GM12878 (cell line): ENCODE measurements at regions not wholly inside any gene's neighbourhood (a gene's known extent, or its start where the extent isn't known, plus 50 kb on each side); places are given as distances from the start of the nearest gene placed in this dataset.

Experiments used
- ATAC-seq: fragments of 200-7000 bp; cut with Tn5 transposase; 3 replicates; pipeline ENCODE4 v1.9.1; 2020; ENCODE audit warnings: mild to moderate bottlenecking, moderate library complexity
- BruUV-seq: library from RNA; stranded (reverse); fragments of 400-500 nt; replicated peaks from 2 replicates; lab custom pipeline; 2021; lab: Mats Ljungman, UMichigan
- CTCF ChIA-PET: fragments of 300-600 bp; sonication (Branson Sonifier 250); formaldehyde crosslinking; extraction: SDS; loops from one replicate; lab custom pipeline; 2021; ENCODE audit warnings: inconsistent platforms; lab: Yijun Ruan, JAX
- POLR2A ChIA-PET: fragments of 350-600 bp; formaldehyde crosslinking; extraction: SDS; loops from one replicate; lab custom pipeline; 2021; ENCODE audit warnings: inconsistent platforms; lab: Charles Lee
- RAD21 ChIA-PET: fragments of 300-600 bp; sonication (Branson Sonifier 250); formaldehyde crosslinking; loops from one replicate; lab custom pipeline; 2023; ENCODE audit warnings: antibody characterized with exemption; ENCODE audit not compliant: unreplicated experiment; lab: Charles Lee
- SMC1A ChIA-PET: fragments of 300-600 bp; sonication (Branson Sonifier 250); formaldehyde crosslinking; loops from one replicate; lab custom pipeline; 2023; ENCODE audit not compliant: unreplicated experiment, uncharacterized antibody; lab: Charles Lee
- DNase-seq: peaks from one replicate; pipeline ENCODE4 v3.0.0-alpha.2; 2011; ENCODE audit warnings: low read depth, low spot score
- FAIRE-seq: peaks from 3 replicates; lab custom pipeline; 2011; peaks lifted over from hg19 to GRCh38; lab: Jason Lieb, UNC
- H2AFZ ChIP-seq: 2 replicates; pipeline ENCODE4 v1.6.0; 2011; ENCODE audit warnings: low read depth, low read length, control low read depth; ENCODE audit not compliant: control insufficient read depth
- H3K27ac ChIP-seq: 2 replicates; pipeline ENCODE4 v1.5.1; 2011; ENCODE audit warnings: control low read depth; ENCODE audit not compliant: control insufficient read depth, insufficient read depth
- H3K27me3 ChIP-seq, 2 experiments: replicated peaks in 1 of 2; 2 replicates each; pipeline versions ENCODE4 v1.6.0 to v1.6.1; 2011; ENCODE audit warnings: low read length in 1 of 2; ENCODE audit not compliant: control insufficient read depth in 2 of 2, insufficient read depth in 2 of 2
- H3K36me3 ChIP-seq, 2 experiments: 2 replicates each; pipeline ENCODE4 v1.5.1; 2011; ENCODE audit warnings: low read length in 1 of 2; ENCODE audit not compliant: control insufficient read depth in 2 of 2, insufficient read depth in 2 of 2
- H3K4me1 ChIP-seq: 2 replicates; pipeline ENCODE4 v1.6.1; 2011; ENCODE audit warnings: mild to moderate bottlenecking, low read length, moderate library complexity, mixed read lengths; ENCODE audit not compliant: control insufficient read depth, insufficient read depth
- H3K4me2 ChIP-seq: 2 replicates; pipeline ENCODE4 v1.6.0; 2011; ENCODE audit warnings: control low read depth; ENCODE audit not compliant: control insufficient read depth, insufficient read depth
- H3K4me3 ChIP-seq: fragments of 200-600 bp; sonication (generic); 2 replicates; pipeline ENCODE4 v1.5.1; 2016
- H3K79me2 ChIP-seq: 2 replicates; pipeline ENCODE4 v1.6.0; 2011; ENCODE audit warnings: low read length; ENCODE audit not compliant: control insufficient read depth, insufficient read depth
- H3K9ac ChIP-seq: 2 replicates; pipeline ENCODE4 v1.8.0; 2011; ENCODE audit warnings: low read length, control low read depth, mixed read lengths; ENCODE audit not compliant: control insufficient read depth, insufficient read depth
- H3K9me3 ChIP-seq: replicated peaks from 3 replicates; pipeline ENCODE4 v1.5.1; 2011; ENCODE audit warnings: mild to moderate bottlenecking, low read length; ENCODE audit not compliant: control insufficient read depth, insufficient read depth
- H4K20me1 ChIP-seq: 2 replicates; pipeline ENCODE4 v1.6.0; 2011; ENCODE audit not compliant: control insufficient read depth, insufficient read depth
- BCL11A ChIP-seq: IDR thresholded peaks from 2 replicates; pipeline ENCODE4 v1.6.1; 2011; ENCODE audit warnings: low read depth, low read length
- BHLHE40 ChIP-seq, 2 experiments: fragments of 450-650 bp in 1 of 2; IDR thresholded peaks; 2 replicates each; pipeline ENCODE4 v1.6.1; 2011 to 2017; ENCODE audit warnings: low read depth in 2 of 2, borderline replicate concordance in 1 of 2, improper control_type of control experiment in 1 of 2, low read length in 1 of 2, mild to moderate bottlenecking in 1 of 2
- BMI1 ChIP-seq: fragments of 450-650 bp; IDR thresholded peaks from 2 replicates; pipeline ENCODE4 v1.6.1; 2016; ENCODE audit warnings: mild to moderate bottlenecking, moderate library complexity, borderline replicate concordance
- CBX3 ChIP-seq: fragments of 200-600 bp; sonication (generic); IDR thresholded peaks from 2 replicates; pipeline ENCODE4 v1.6.1; 2016; ENCODE audit warnings: low read depth, borderline replicate concordance
- ESRRA ChIP-seq: IDR thresholded peaks from 2 replicates; pipeline ENCODE4 v1.6.1; 2012; ENCODE audit warnings: mild to moderate bottlenecking, low read length, improper control_type of control experiment
- EZH2 ChIP-seq: IDR thresholded peaks from 2 replicates; pipeline ENCODE4 v1.6.1; 2012; ENCODE audit warnings: low read depth, mild to moderate bottlenecking, control low read depth, inconsistent platforms, low read length, borderline replicate concordance; ENCODE audit not compliant: control insufficient read depth
- HDAC2 ChIP-seq: fragments of 200-600 bp; sonication (generic); IDR thresholded peaks from 2 replicates; pipeline ENCODE4 v1.6.1; 2017
- KDM1A ChIP-seq: fragments of 200-600 bp; sonication (generic); IDR thresholded peaks from 2 replicates; pipeline ENCODE4 v1.6.1; 2016; ENCODE audit warnings: borderline replicate concordance
- KLF5 ChIP-seq: fragments of 450-650 bp; IDR thresholded peaks from 2 replicates; pipeline ENCODE4 v1.6.1; 2014; ENCODE audit warnings: mild to moderate bottlenecking; ENCODE audit not compliant: partially characterized antibody
- MEF2A ChIP-seq: IDR thresholded peaks from 2 replicates; pipeline ENCODE4 v1.6.1; 2011; ENCODE audit warnings: low read depth, mild to moderate bottlenecking, low read length, moderate library complexity; ENCODE audit not compliant: insufficient read depth
- MXI1 ChIP-seq: fragments of 150-350 bp; IDR thresholded peaks from 2 replicates; pipeline ENCODE4 v1.6.1; 2011; ENCODE audit warnings: low read depth, mild to moderate bottlenecking, inconsistent platforms, low read length, improper control_type of control experiment
- NR2F1 ChIP-seq: fragments of 450-650 bp; conservative IDR thresholded peaks from 2 replicates; pipeline ENCODE4 v1.6.1; 2017; ENCODE audit warnings: mild to moderate bottlenecking
- NRF1 ChIP-seq: conservative IDR thresholded peaks from 2 replicates; pipeline ENCODE4 v1.6.1; 2011; ENCODE audit warnings: mild to moderate bottlenecking, low read depth, low read length, improper control_type of control experiment
- RCOR1 ChIP-seq: conservative IDR thresholded peaks from 2 replicates; pipeline ENCODE4 v1.6.1; 2012; ENCODE audit warnings: low read depth, low read length, improper control_type of control experiment
- RELA ChIP-seq: fragments of 450-650 bp; IDR thresholded peaks from 2 replicates; pipeline ENCODE4 v1.8.0; 2014; ENCODE audit warnings: borderline replicate concordance; ENCODE audit not compliant: partially characterized antibody
- RELB ChIP-seq: fragments of 450-650 bp; IDR thresholded peaks from 2 replicates; pipeline ENCODE4 v1.6.1; 2017; ENCODE audit warnings: low read depth, mild to moderate bottlenecking, moderate library complexity
- REST ChIP-seq: IDR thresholded peaks from 2 replicates; pipeline ENCODE4 v1.6.1; 2012; ENCODE audit warnings: mild to moderate bottlenecking, low read depth, low read length
- SUPT20H ChIP-seq: IDR thresholded peaks from 2 replicates; pipeline ENCODE4 v1.6.1; 2011; ENCODE audit warnings: low read depth, mild to moderate bottlenecking, low read length, moderate library complexity, borderline replicate concordance; ENCODE audit not compliant: control insufficient read depth
- TBL1XR1 ChIP-seq: IDR thresholded peaks from 2 replicates; pipeline ENCODE4 v1.6.1; 2012; ENCODE audit warnings: low read depth, low read length, improper control_type of control experiment
- YY1 ChIP-seq: IDR thresholded peaks from 2 replicates; pipeline ENCODE4 v1.6.1; 2011; ENCODE audit warnings: low read depth, mild to moderate bottlenecking, low read length
- WGBS: methylation state at CpG from one replicate; pipeline ENCODE4 v1.1.6; 2016; ENCODE audit warnings: low lambda C conversion rate; ENCODE audit not compliant: insufficient replicate concordance, insufficient coverage; ENCODE audit errors: missing lambda C conversion rate; 5-methylcytosine and 5-hydroxymethylcytosine counted together
- in situ Hi-C: fragments of 300-500 bp; cut with MboI; formaldehyde crosslinking; loops from 9 replicates; pipeline ENCODE4 v1.14.3; 2018; ENCODE audit warnings: mixed read lengths
- intact Hi-C: fragments of 100-400 bp; cut with micrococcal nuclease; formaldehyde crosslinking; loops from one replicate; pipeline ENCODE4 v1.14.2; 2022; ENCODE audit not compliant: unreplicated experiment

GRCh38 chr5:104932431-104932830 is 1369.8 kb upstream of the NUDT12 start (continued):
- TF ChIP-seq NRF1: no peak
- no peak for TF ChIP-seq BCL11A
- TF ChIP-seq HDAC2: no peak
- no peak for TF ChIP-seq MXI1
- no peak for TF ChIP-seq REST
- TF ChIP-seq BMI1: no peak
- no peak for TF ChIP-seq KLF5
- TF ChIP-seq SUPT20H: no peak
- no peak for TF ChIP-seq BHLHE40 (IDR thresholded peaks at IDR 0.05; ENCODE audit: borderline replicate concordance in 1 of 2, low read depth in 2 of 2, low read length in 1 of 2)
- TF ChIP-seq CBX3: no peak
- TF ChIP-seq YY1: no peak

- Histone ChIP-seq H3K79me2 (no peaks in the 10 kb centered on the region), H2AFZ (no peak overlapping the region), H3K4me3 (no peak overlapping the region), H3K27me3 (no peaks in the 10 kb centered on the region), H3K4me1 (no peaks in the 10 kb centered on the region), H3K4me2 (no peak overlapping the region), H3K27ac (no peak overlapping the region), H3K9me3 (no peaks in the 10 kb centered on the region), H3K36me3 (no peaks in the 10 kb centered on the region), H3K9ac (no peak overlapping the region), H4K20me1 (no peaks in the 10 kb centered on the region)
- no TSS peak for BruUV-seq
- no peak for DNase-seq
- ChIA-PET POLR2A (no interaction called here), RAD21 (no interaction called here), CTCF (no interaction called here), SMC1A (no interaction called here)
- FAIRE-seq: no peak
- ATAC-seq: no peak
- intact Hi-C loops (no loop called here), in situ Hi-C loops (no loop called here)
- WGBS: 57% methylated on average over 25 of the region's 36 CpGs
- TF ChIP-seq RELB: no peak
- TF ChIP-seq RELA: no peak
- no peak for TF ChIP-seq KLF5
- no peak for TF ChIP-seq KDM1A
- TF ChIP-seq NR2F1: no peak
- no peak for TF ChIP-seq TBL1XR1
- TF ChIP-seq RCOR1: no peak
- TF ChIP-seq MEF2A: no peak
- TF ChIP-seq EZH2: no peak
- no peak for TF ChIP-seq ESRRA
Measured at GRCh38 chr5:104928906-104929520, 1366.4 kb upstream of the NUDT12 start.
